ENCODE measurements at regions not wholly inside any gene's neighbourhood (a gene's known extent, or its start where the extent isn't known, plus 50 kb on each side); places are given as distances from the start of the nearest gene placed in this dataset.
"Not testable (repeated sequence)": the region's sequence is repeated elsewhere in the genome, so short reads cannot be mapped to it uniquely, and the experiment has no call there.

- in situ Hi-C loops (cut with HindIII; ENCODE audit: low pct_unique_long_range_greater_than_20kb, low sequenced_read_pairs): no loop called here
- DNase-seq (ENCODE audit: low read depth in 1 of 2, low spot score in 1 of 2): peak in 1 of 2 experiments; percentile 19
- TF ChIP-seq JUND (IDR thresholded peaks at IDR 0.05; ENCODE audit: low read depth): no peak
Observed at GRCh38 chr21:17085707-17086106, 427.1 kb upstream of the CXADR start.

GRCh38 chr21:17088500-17088899, 424.3 kb upstream of the CXADR start:
- DNase-seq (ENCODE audit: low read depth in 1 of 2, low spot score in 1 of 2): no peak
- in situ Hi-C loops (cut with HindIII; ENCODE audit: low pct_unique_long_range_greater_than_20kb, low sequenced_read_pairs): no loop called here
- no peak for TF ChIP-seq JUND (IDR thresholded peaks at IDR 0.05; ENCODE audit: low read depth)

GRCh38 chr21:17089091-17089491, 423.8 kb upstream of the CXADR start:
- in situ Hi-C loops (cut with HindIII; ENCODE audit: low pct_unique_long_range_greater_than_20kb, low sequenced_read_pairs): no loop called here
- DNase-seq (ENCODE audit: low read depth in 1 of 2, low spot score in 1 of 2): peak in 1 of 2 experiments; percentile 57
- 0 out of 2 replicates have a peak, but pooled peaks have one; percentile 7 for TF ChIP-seq JUND (IDR thresholded peaks at IDR 0.05; ENCODE audit: low read depth)

- TF ChIP-seq JUND (IDR thresholded peaks at IDR 0.05; ENCODE audit: low read depth): no peak
- in situ Hi-C loops (cut with HindIII; ENCODE audit: low pct_unique_long_range_greater_than_20kb, low sequenced_read_pairs): no loop called here
- DNase-seq (ENCODE audit: low read depth in 1 of 2, low spot score in 1 of 2): no peak
Observed at GRCh38 chr21:17101696-17102095, 411.1 kb upstream of the CXADR start.

- in situ Hi-C loops (cut with HindIII; ENCODE audit: low pct_unique_long_range_greater_than_20kb, low sequenced_read_pairs): no loop called here
- peak; percentile 13 to 89 for DNase-seq (ENCODE audit: low read depth in 1 of 2, low spot score in 1 of 2)
- peak; percentile 72 for TF ChIP-seq JUND (IDR thresholded peaks at IDR 0.05; ENCODE audit: low read depth)
Observed at GRCh38 chr21:17105932-17106331, 406.9 kb upstream of the CXADR start.

GRCh38 chr21:17114045-17114444, 398.8 kb upstream of the CXADR start:
- no peak for DNase-seq (ENCODE audit: low read depth in 1 of 2, low spot score in 1 of 2)
- in situ Hi-C loops (cut with HindIII; ENCODE audit: low pct_unique_long_range_greater_than_20kb, low sequenced_read_pairs): no loop called here
- TF ChIP-seq JUND (IDR thresholded peaks at IDR 0.05; ENCODE audit: low read depth): no peak

GRCh38 chr21:17118638-17119384, 394.0 kb upstream of the CXADR start:
- in situ Hi-C loops (cut with HindIII; ENCODE audit: low pct_unique_long_range_greater_than_20kb, low sequenced_read_pairs): no loop called here
- no peak for TF ChIP-seq JUND (IDR thresholded peaks at IDR 0.05; ENCODE audit: low read depth)
- DNase-seq (ENCODE audit: low read depth in 1 of 2, low spot score in 1 of 2): peak in 1 of 2 experiments; percentile 17

GRCh38 chr21:17119466-17120297, 393.2 kb upstream of the CXADR start:
- in situ Hi-C loops (cut with HindIII; ENCODE audit: low pct_unique_long_range_greater_than_20kb, low sequenced_read_pairs): no loop called here
- no peak for DNase-seq (ENCODE audit: low read depth in 1 of 2, low spot score in 1 of 2)

GRCh38 chr21:17127395-17127794, 385.4 kb upstream of the CXADR start:
- in situ Hi-C loops (cut with HindIII; ENCODE audit: low pct_unique_long_range_greater_than_20kb, low sequenced_read_pairs); DNase-seq (ENCODE audit: low read depth in 1 of 2, low spot score in 1 of 2): not testable (repeated sequence)

More at GRCh38 chr21:17119466-17120297, 393.2 kb upstream of the CXADR start:
- TF ChIP-seq JUND (IDR thresholded peaks at IDR 0.05; ENCODE audit: low read depth): no peak

- in situ Hi-C loops (cut with HindIII; ENCODE audit: low pct_unique_long_range_greater_than_20kb, low sequenced_read_pairs): no loop called here
Observed at GRCh38 chr21:17128132-17128531, 384.7 kb upstream of the CXADR start.

GRCh38 chr21:17139159-17139558, 373.7 kb upstream of the CXADR start:
- peak in 1 of 2 experiments; percentile 16 for DNase-seq (ENCODE audit: low read depth in 1 of 2, low spot score in 1 of 2)
- in situ Hi-C loops (cut with HindIII; ENCODE audit: low pct_unique_long_range_greater_than_20kb, low sequenced_read_pairs): not testable (repeated sequence)

More at GRCh38 chr21:17128132-17128531, 384.7 kb upstream of the CXADR start:
- DNase-seq (ENCODE audit: low read depth in 1 of 2, low spot score in 1 of 2): peak in 1 of 2 experiments; percentile 58
- TF ChIP-seq JUND (IDR thresholded peaks at IDR 0.05; ENCODE audit: low read depth): no peak

- in situ Hi-C loops (cut with HindIII; ENCODE audit: low pct_unique_long_range_greater_than_20kb, low sequenced_read_pairs): no loop called here
- no peak for TF ChIP-seq JUND (IDR thresholded peaks at IDR 0.05; ENCODE audit: low read depth)
- peak in 1 of 2 experiments; percentile 28 for DNase-seq (ENCODE audit: low read depth in 1 of 2, low spot score in 1 of 2)
Observed at GRCh38 chr21:17139696-17140095, 373.1 kb upstream of the CXADR start.

GRCh38 chr21:17146426-17146825, 366.4 kb upstream of the CXADR start:
- peak in 1 of 2 experiments; percentile 62 for DNase-seq (ENCODE audit: low read depth in 1 of 2, low spot score in 1 of 2)
- in situ Hi-C loops (cut with HindIII; ENCODE audit: low pct_unique_long_range_greater_than_20kb, low sequenced_read_pairs): no loop called here
- TF ChIP-seq JUND (IDR thresholded peaks at IDR 0.05; ENCODE audit: low read depth): no peak
